ENCODE measurements at regions not wholly inside any gene's neighbourhood (a gene's known extent, or its start where the extent isn't known, plus 50 kb on each side); places are given as distances from the start of the nearest gene placed in this dataset.

- Histone ChIP-seq H3K4me1 (ENCODE audit: control insufficient read depth in 1 of 2, insufficient read depth in 2 of 2, low read depth in 1 of 2, low read length in 1 of 2) (no peaks in the 10 kb centered on the region), H3K27me3 (ENCODE audit: insufficient read depth) (no peaks in the 10 kb centered on the region), H3K27ac (ENCODE audit: low read depth in 2 of 2, low read length in 1 of 2) (no peak overlapping the region), H3K9ac (no peak overlapping the region), H3K36me3 (replicated peaks in 1 of 2; ENCODE audit: control insufficient read depth in 1 of 2, insufficient read depth in 2 of 2, low read length in 1 of 2) (no peaks in the 10 kb centered on the region), H3K79me2 (ENCODE audit: insufficient read depth) (no peaks in the 10 kb centered on the region), H3F3A (replicated peaks; ENCODE audit: insufficient read depth) (no peaks in the 10 kb centered on the region), H3K4me2 (no peak overlapping the region), H2AFZ (ENCODE audit: low read depth) (no peak overlapping the region), H3K9me3 (no peaks in the 10 kb centered on the region), H3K9me2 (no peaks in the 10 kb centered on the region), H3K4me3 (ENCODE audit: low read depth in 2 of 2, low read length in 1 of 2) (no peak overlapping the region), H4K20me1 (ENCODE audit: insufficient read depth) (no peaks in the 10 kb centered on the region)
- TF ChIP-seq FOXM1 (IDR thresholded peaks at IDR 0.05; ENCODE audit: low read depth): no peak
- no peak for DNase-seq
- ChIA-PET POLR2A (no interaction called here), CTCF (no interaction called here)
- WGBS (ENCODE audit: low lambda C conversion rate): 39% methylated on average over 2 of the region's 2 CpGs
These were observed 717.8 kb downstream of the LUZP2 start for GRCh38 chr11:25214535-25215176.

GRCh38 chr11:25218036-25218435 lies 721.2 kb downstream of the LUZP2 start:
- no peaks in the 10 kb centered on the region for H3K9me2 ChIP-seq
- no peaks in the 10 kb centered on the region for H3K36me3 ChIP-seq (replicated peaks in 1 of 2; ENCODE audit: control insufficient read depth in 1 of 2, insufficient read depth in 2 of 2, low read length in 1 of 2)
- H3K79me2 ChIP-seq (ENCODE audit: insufficient read depth): no peaks in the 10 kb centered on the region
- DNase-seq: no peak
- no peaks in the 10 kb centered on the region for H3K9me3 ChIP-seq
- no peak overlapping the region for H3K27ac ChIP-seq (ENCODE audit: low read depth in 2 of 2, low read length in 1 of 2)
- WGBS (ENCODE audit: low lambda C conversion rate): 29% methylated on average over 1 of the region's 1 CpG
- H3F3A ChIP-seq (replicated peaks; ENCODE audit: insufficient read depth): no peaks in the 10 kb centered on the region
- POLR2A ChIA-PET: no interaction called here
- TF ChIP-seq POLR2AphosphoS5 (IDR thresholded peaks at IDR 0.05; ENCODE audit: low read depth, low read length) (no peak), SIN3A (IDR thresholded peaks at IDR 0.05; ENCODE audit: borderline replicate concordance, low read depth, low read length) (no peak), REST (IDR thresholded peaks at IDR 0.05; ENCODE audit: low read depth, low read length) (no peak), GATA2 (CRISPR knock-in tag; IDR thresholded peaks at IDR 0.05) (no peak)
- H4K20me1 ChIP-seq (ENCODE audit: insufficient read depth): no peaks in the 10 kb centered on the region
- no peak overlapping the region for H3K9ac ChIP-seq
- H3K4me2 ChIP-seq: no peak overlapping the region
- CTCF ChIA-PET: no interaction called here
- no peak overlapping the region for H3K4me3 ChIP-seq (ENCODE audit: low read depth in 2 of 2, low read length in 1 of 2)
- H3K4me1 ChIP-seq (ENCODE audit: control insufficient read depth in 1 of 2, insufficient read depth in 2 of 2, low read depth in 1 of 2, low read length in 1 of 2): no peaks in the 10 kb centered on the region
- H2AFZ ChIP-seq (ENCODE audit: low read depth): no peak overlapping the region
- H3K27me3 ChIP-seq (ENCODE audit: insufficient read depth): no peaks in the 10 kb centered on the region

- DNase-seq: no peak
- 55% methylated on average over 3 of the region's 3 CpGs for WGBS (ENCODE audit: low lambda C conversion rate)
- H3K27ac ChIP-seq (ENCODE audit: low read depth in 2 of 2, low read length in 1 of 2): no peak overlapping the region
- ChIA-PET POLR2A (no interaction called here), CTCF (no interaction called here)
- TF ChIP-seq MAX (IDR thresholded peaks at IDR 0.05; ENCODE audit: low read depth) (no peak), GATA2 (CRISPR knock-in tag; IDR thresholded peaks at IDR 0.05) (no peak), RAD21 (IDR thresholded peaks at IDR 0.05; ENCODE audit: low read length) (no peak), USF2 (IDR thresholded peaks at IDR 0.05; ENCODE audit: borderline replicate concordance, low read depth, low read length) (no peak), RXRA (IDR thresholded peaks at IDR 0.05; ENCODE audit: borderline replicate concordance, low read depth) (no peak), EP300 (IDR thresholded peaks at IDR 0.05; ENCODE audit: borderline replicate concordance in 1 of 2, low read depth in 1 of 2, low read length in 1 of 2) (no peak), IRF3 (IDR thresholded peaks at IDR 0.05; ENCODE audit: low read depth, low read length) (no peak), SMC3 (IDR thresholded peaks at IDR 0.05; ENCODE audit: low read depth, low read length) (no peak), NFIC (IDR thresholded peaks at IDR 0.05; ENCODE audit: borderline replicate concordance) (no peak), ELF1 (IDR thresholded peaks at IDR 0.05) (no peak), FOXJ3 (CRISPR knock-in tag; IDR thresholded peaks at IDR 0.05) (no peak), YY1 (IDR thresholded peaks at IDR 0.05; ENCODE audit: low read depth) (no peak)
- no peak overlapping the region for H3K4me3 ChIP-seq (ENCODE audit: low read depth in 2 of 2, low read length in 1 of 2)
- H3F3A ChIP-seq (replicated peaks; ENCODE audit: insufficient read depth): no peaks in the 10 kb centered on the region
- no peaks in the 10 kb centered on the region for H3K9me3 ChIP-seq
- H3K36me3 ChIP-seq (replicated peaks in 1 of 2; ENCODE audit: control insufficient read depth in 1 of 2, insufficient read depth in 2 of 2, low read length in 1 of 2): no peaks in the 10 kb centered on the region
- no peaks in the 10 kb centered on the region for H3K4me1 ChIP-seq (ENCODE audit: control insufficient read depth in 1 of 2, insufficient read depth in 2 of 2, low read depth in 1 of 2, low read length in 1 of 2)
- H4K20me1 ChIP-seq (ENCODE audit: insufficient read depth): no peaks in the 10 kb centered on the region
- no peak overlapping the region for H3K9ac ChIP-seq
- no peaks in the 10 kb centered on the region for H3K9me2 ChIP-seq
- H2AFZ ChIP-seq (ENCODE audit: low read depth): no peak overlapping the region
- no peaks in the 10 kb centered on the region for H3K79me2 ChIP-seq (ENCODE audit: insufficient read depth)
- no peak overlapping the region for H3K4me2 ChIP-seq
- no peaks in the 10 kb centered on the region for H3K27me3 ChIP-seq (ENCODE audit: insufficient read depth)
These were observed 728.2 kb downstream of the LUZP2 start for GRCh38 chr11:25225078-25225477.

All from SK-N-SH (cell line).